ENCODE measurements at regions not wholly inside any gene's neighbourhood (a gene's known extent, or its start where the extent isn't known, plus 50 kb on each side); places are given as distances from the start of the nearest gene placed in this dataset. TPM values are rescaled to one million over a fixed set of nuclear protein-coding genes. Genes with fewer than 3 reads are reported as not detected.
A peak's percentile ranks its signal among the peaks of the same experiment; 100 is the strongest.

GRCh38 chr18:48459016-48459415, 49.8 kb upstream of the ZBTB7C start:
- Histone ChIP-seq H3K79me2 (ENCODE audit: control insufficient read depth, insufficient read depth, low read length) (no peaks in the 10 kb centered on the region), H3K4me2 (ENCODE audit: insufficient read depth, low read length) (no peak overlapping the region), H3K27ac (ENCODE audit: insufficient read depth, low read depth, low read length) (no peak overlapping the region), H3K4me1 (ENCODE audit: control insufficient read depth, extremely low read depth, insufficient read depth, low read length) (no peaks in the 10 kb centered on the region), H3K4me3 (replicated peaks in 1 of 3; ENCODE audit: insufficient read depth in 1 of 3, low read depth in 1 of 3, low read length in 3 of 3) (no peak overlapping the region), H4K20me1 (replicated peaks; ENCODE audit: control insufficient read depth, extremely low read depth, insufficient read depth, low read length) (no peaks in the 10 kb centered on the region), H3K27me3 (ENCODE audit: control insufficient read depth in 2 of 2, insufficient read depth in 2 of 2, low read length in 2 of 2) (peaks cover 13 to 21% of the 10 kb centered on the region in 2 experiments), H3K36me3 (ENCODE audit: control insufficient read depth in 2 of 2, extremely low read depth in 1 of 2, insufficient read depth in 2 of 2, low read length in 2 of 2) (no peaks in the 10 kb centered on the region), H3K9me1 (replicated peaks; ENCODE audit: control insufficient read depth, extremely low read depth, insufficient read depth, low read length) (no peaks in the 10 kb centered on the region), H3K9ac (replicated peaks; ENCODE audit: extremely low read depth, insufficient read depth, low read length) (no peak overlapping the region), H3K9me3 (replicated peaks; ENCODE audit: control insufficient read depth, insufficient read depth, low read length) (no peaks in the 10 kb centered on the region), H2AFZ (ENCODE audit: low read depth, low read length) (no peak overlapping the region)
- no TSS peak for BruUV-seq (replicated peaks)
- intact Hi-C loops (cut with micrococcal nuclease): no loop called here
- dilution Hi-C loops (cut with MboI; ENCODE audit: extremely low pct_ligation_motif_present, low sequenced_read_pairs): no loop called here
- POLR2A ChIA-PET: no interaction called here
- no peak for TF ChIP-seq POLR2A (IDR thresholded peaks at IDR 0.05; ENCODE audit: low read depth, low read length)
- TF ChIP-seq GATA2 (IDR thresholded peaks at IDR 0.05; ENCODE audit: insufficient read depth, insufficient read length, low read depth, low read length): no peak
- no peak for TF ChIP-seq CTCF (IDR thresholded peaks at IDR 0.05; ENCODE audit: extremely low read depth in 1 of 2, insufficient read depth in 1 of 2, low read depth in 1 of 2, low read length in 2 of 2)
- TF ChIP-seq JUN (IDR thresholded peaks at IDR 0.05; ENCODE audit: borderline replicate concordance, insufficient read depth, insufficient read length, low read depth): no peak
- TF ChIP-seq FOS (IDR thresholded peaks at IDR 0.05; ENCODE audit: borderline replicate concordance, insufficient read depth, low read length): no peak
- no peak for TF ChIP-seq MAX (IDR thresholded peaks at IDR 0.05; ENCODE audit: insufficient read depth, insufficient read length)
- TF ChIP-seq MYC (IDR thresholded peaks at IDR 0.05; ENCODE audit: low read depth, low read length): no peak
- TF ChIP-seq POLR2AphosphoS5 (IDR thresholded peaks at IDR 0.05; ENCODE audit: insufficient read depth, low read depth, low read length): no peak
- TF ChIP-seq EZH2 (IDR thresholded peaks at IDR 0.05; ENCODE audit: borderline replicate concordance, low read depth, low read length, severe bottlenecking): no peak
- peak; percentile 6 for DNase-seq (ENCODE audit: low read depth, low spot score)
- CTCF ChIA-PET: interaction anchor here (1.0 to 3.7 kb wide), 3 partner anchors 9 to 428 kb away, joined by 3 to 24 read pairs (median 6); no protein-coding TSS in a partner anchor
- FAIRE-seq: no peak

Small RNA genes in the stretch of these regions (small RNA-seq; reads per million reads assigned to genes)
- gene AC024288.1 (ENCODE audit: insufficient read depth, insufficient read length, low read depth, low replicate concordance) (not detected), gene RNA5SP456 (ENCODE audit: insufficient read depth, insufficient read length, low read depth, low replicate concordance) (not detected)

Data from endothelial cell of umbilical vein (primary cell).